Smooth muscle cell (in vitro differentiated cells): ENCODE measurements at regions not wholly inside any gene's neighbourhood (a gene's known extent, or its start where the extent isn't known, plus 50 kb on each side); places are given as distances from the start of the nearest gene placed in this dataset.

ENCODE experiments used
- DNase-seq: peaks from one replicate; lab custom pipeline; 2025; ENCODE audit not compliant: unreplicated experiment; lab: John Stamatoyannopoulos, UW
- H2AFZ ChIP-seq: fragments of 200-600 bp; sonication (generic); 2 replicates; pipeline ENCODE4 v1.6.0; 2016; ENCODE audit warnings: antibody characterized with exemption, low read depth, mild to moderate bottlenecking
- H3F3A ChIP-seq: fragments of 200-600 bp; sonication (generic); 2 replicates; pipeline ENCODE4 v1.6.0; 2017; ENCODE audit warnings: antibody characterized with exemption, low read depth
- H3K27ac ChIP-seq: fragments of 200-600 bp; sonication (generic); 2 replicates; pipeline ENCODE4 v1.5.1; 2016; ENCODE audit warnings: low read depth, mild to moderate bottlenecking
- H3K27me3 ChIP-seq: fragments of 200-600 bp; sonication (generic); 2 replicates; pipeline ENCODE4 v1.6.1; 2016; ENCODE audit warnings: low read depth, mild to moderate bottlenecking
- H3K36me3 ChIP-seq: fragments of 200-600 bp; sonication (generic); 2 replicates; pipeline ENCODE4 v1.5.1; 2016; ENCODE audit warnings: low read depth
- H3K4me1 ChIP-seq: fragments of 200-600 bp; sonication (generic); 2 replicates; pipeline ENCODE4 v1.5.1; 2016; ENCODE audit warnings: low read depth
- H3K4me2 ChIP-seq: fragments of 200-600 bp; sonication (generic); 2 replicates; pipeline ENCODE4 v1.6.0; 2016; ENCODE audit warnings: mild to moderate bottlenecking
- H3K4me3 ChIP-seq: fragments of 200-600 bp; sonication (generic); 2 replicates; pipeline ENCODE4 v1.5.1; 2016; ENCODE audit warnings: mild to moderate bottlenecking
- H3K79me2 ChIP-seq: fragments of 200-600 bp; sonication (generic); 2 replicates; pipeline ENCODE4 v1.6.0; 2016; ENCODE audit warnings: low read depth, mild to moderate bottlenecking
- H3K9ac ChIP-seq: fragments of 200-600 bp; sonication (generic); 2 replicates; pipeline ENCODE4 v1.6.0; 2016; ENCODE audit warnings: low read depth
- H3K9me3 ChIP-seq: fragments of 200-600 bp; sonication (generic); replicated peaks from 2 replicates; pipeline ENCODE4 v1.5.1; 2016; ENCODE audit warnings: low read depth
- H4K20me1 ChIP-seq: fragments of 200-600 bp; sonication (generic); 2 replicates; pipeline ENCODE4 v1.6.0; 2016; ENCODE audit warnings: low read depth
- CTCF ChIP-seq: fragments of 200-600 bp; sonication (generic); IDR thresholded peaks from 2 replicates; pipeline ENCODE4 v1.5.1; 2017; ENCODE audit warnings: borderline replicate concordance, mild to moderate bottlenecking, antibody characterized with exemption; ENCODE audit not compliant: insufficient read depth, poor library complexity, severe bottlenecking
- WGBS: methylation state at CpG from one replicate; pipeline ENCODE4 v1.1.7; 2016; ENCODE audit warnings: low lambda C conversion rate; 5-methylcytosine and 5-hydroxymethylcytosine counted together

GRCh38 chr9:30504502-30504905 is 1879.9 kb upstream of the ACO1 start:
- Histone ChIP-seq H3K79me2 (no peaks in the 10 kb centered on the region), H4K20me1 (no peaks in the 10 kb centered on the region), H3F3A (no peaks in the 10 kb centered on the region), H3K9ac (no peak overlapping the region), H3K9me3 (no peaks in the 10 kb centered on the region), H3K27ac (no peak overlapping the region), H3K4me3 (no peak overlapping the region), H2AFZ (no peak overlapping the region), H3K36me3 (no peaks in the 10 kb centered on the region), H3K4me1 (no peaks in the 10 kb centered on the region), H3K27me3 (no peaks in the 10 kb centered on the region), H3K4me2 (no peak overlapping the region)
- no peak for DNase-seq
- TF ChIP-seq CTCF: no peak
- 89% methylated on average over 1 of the region's 1 CpG for WGBS

- Histone ChIP-seq H2AFZ (no peak overlapping the region), H3K4me2 (no peak overlapping the region), H3K9me3 (no peaks in the 10 kb centered on the region), H3K4me1 (no peaks in the 10 kb centered on the region), H3K9ac (no peak overlapping the region), H3K4me3 (no peak overlapping the region), H3K27me3 (no peaks in the 10 kb centered on the region), H3F3A (no peaks in the 10 kb centered on the region), H3K79me2 (no peaks in the 10 kb centered on the region), H4K20me1 (no peaks in the 10 kb centered on the region), H3K27ac (no peak overlapping the region), H3K36me3 (no peaks in the 10 kb centered on the region)
- no peak for TF ChIP-seq CTCF
- DNase-seq: no peak
- 81% methylated on average over 1 of the region's 1 CpG for WGBS
These were observed 1879.1 kb upstream of the ACO1 start for GRCh38 chr9:30505311-30505710.

GRCh38 chr9:30506749-30507148 is 1877.7 kb upstream of the ACO1 start:
- no peak for DNase-seq
- no peaks in the 10 kb centered on the region for H3K36me3 ChIP-seq
- H3K4me1 ChIP-seq: no peaks in the 10 kb centered on the region
- H3K27me3 ChIP-seq: no peaks in the 10 kb centered on the region
- no peak overlapping the region for H3K9ac ChIP-seq
- H3K27ac ChIP-seq: no peak overlapping the region
- H2AFZ ChIP-seq: no peak overlapping the region
- H3K9me3 ChIP-seq: no peaks in the 10 kb centered on the region
- H3K4me2 ChIP-seq: no peak overlapping the region
- no peaks in the 10 kb centered on the region for H3F3A ChIP-seq
- WGBS: 86% methylated on average over 2 of the region's 2 CpGs
- H4K20me1 ChIP-seq: no peaks in the 10 kb centered on the region
- no peaks in the 10 kb centered on the region for H3K79me2 ChIP-seq
- H3K4me3 ChIP-seq: no peak overlapping the region
- no peak for TF ChIP-seq CTCF

GRCh38 chr9:30507166-30507565 is 1877.3 kb upstream of the ACO1 start:
- Histone ChIP-seq H3K27me3 (no peaks in the 10 kb centered on the region), H3K4me2 (no peak overlapping the region), H3K4me3 (no peak overlapping the region), H2AFZ (no peak overlapping the region), H3K36me3 (no peaks in the 10 kb centered on the region), H3F3A (no peaks in the 10 kb centered on the region), H3K9me3 (no peaks in the 10 kb centered on the region), H4K20me1 (no peaks in the 10 kb centered on the region), H3K79me2 (no peaks in the 10 kb centered on the region), H3K4me1 (no peaks in the 10 kb centered on the region), H3K9ac (no peak overlapping the region), H3K27ac (no peak overlapping the region)
- 89% methylated on average over 2 of the region's 2 CpGs for WGBS
- no peak for TF ChIP-seq CTCF
- DNase-seq: no peak
